ENCODE measurements at regions not wholly inside any gene's neighbourhood (a gene's known extent, or its start where the extent isn't known, plus 50 kb on each side); places are given as distances from the start of the nearest gene placed in this dataset.

DNA sequence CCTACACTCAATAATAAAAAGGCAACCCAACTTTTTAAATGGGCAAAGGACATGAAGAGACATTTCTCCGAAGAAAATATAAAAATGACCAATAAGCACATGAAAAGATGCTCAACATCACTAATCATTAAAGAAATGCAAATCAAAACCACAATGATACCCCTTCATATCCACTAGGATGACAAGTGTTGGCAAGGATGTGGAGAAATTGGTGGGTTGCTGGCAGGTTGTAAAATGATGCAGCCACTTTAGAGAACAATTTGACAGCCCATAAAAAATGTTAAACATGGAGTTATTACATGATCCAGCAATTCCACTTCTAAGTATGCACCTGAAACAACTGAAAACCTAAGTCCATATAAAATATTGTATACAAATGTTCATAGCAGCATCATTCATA, 73.2 kb upstream of the LMO2 start:
- no peak for TF ChIP-seq POLR2A (IDR thresholded peaks at IDR 0.05)
- TF ChIP-seq, protein P1, sequence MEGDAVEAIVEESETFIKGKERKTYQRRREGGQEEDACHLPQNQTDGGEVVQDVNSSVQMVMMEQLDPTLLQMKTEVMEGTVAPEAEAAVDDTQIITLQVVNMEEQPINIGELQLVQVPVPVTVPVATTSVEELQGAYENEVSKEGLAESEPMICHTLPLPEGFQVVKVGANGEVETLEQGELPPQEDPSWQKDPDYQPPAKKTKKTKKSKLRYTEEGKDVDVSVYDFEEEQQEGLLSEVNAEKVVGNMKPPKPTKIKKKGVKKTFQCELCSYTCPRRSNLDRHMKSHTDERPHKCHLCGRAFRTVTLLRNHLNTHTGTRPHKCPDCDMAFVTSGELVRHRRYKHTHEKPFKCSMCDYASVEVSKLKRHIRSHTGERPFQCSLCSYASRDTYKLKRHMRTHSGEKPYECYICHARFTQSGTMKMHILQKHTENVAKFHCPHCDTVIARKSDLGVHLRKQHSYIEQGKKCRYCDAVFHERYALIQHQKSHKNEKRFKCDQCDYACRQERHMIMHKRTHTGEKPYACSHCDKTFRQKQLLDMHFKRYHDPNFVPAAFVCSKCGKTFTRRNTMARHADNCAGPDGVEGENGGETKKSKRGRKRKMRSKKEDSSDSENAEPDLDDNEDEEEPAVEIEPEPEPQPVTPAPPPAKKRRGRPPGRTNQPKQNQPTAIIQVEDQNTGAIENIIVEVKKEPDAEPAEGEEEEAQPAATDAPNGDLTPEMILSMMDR (IDR thresholded peaks at IDR 0.05) = no peak

Data from vagina (tissue), 2 donors.